Activated T-helper 17 cell treated with anti-CD3 and anti-CD28 coated beads, Interleukin-2, amount 50 U/mL, for 72 hours (primary cell): ENCODE measurements at regions not wholly inside any gene's neighbourhood (a gene's known extent, or its start where the extent isn't known, plus 50 kb on each side); places are given as distances from the start of the nearest gene placed in this dataset.

ENCODE experiments used
- ATAC-seq: fragments of 150-1000 bp; cut with Tn5 transposase; replicated peaks from 2 replicates; pipeline ENCODE4 v1.10.0; 2021; ENCODE audit warnings: mild to moderate bottlenecking, moderate library complexity
- H3K27ac Mint-ChIP-seq: one replicate; pipeline ENCODE4 v1.8.0; 2022; ENCODE audit warnings: mixed read lengths
- H3K27me3 Mint-ChIP-seq: one replicate; pipeline ENCODE4 v1.8.0; 2022; ENCODE audit warnings: mixed read lengths
- H3K36me3 Mint-ChIP-seq: one replicate; pipeline ENCODE4 v1.8.0; 2022; ENCODE audit warnings: low read depth, mild to moderate bottlenecking, mixed read lengths
- H3K4me1 Mint-ChIP-seq: one replicate; pipeline ENCODE4 v1.8.0; 2022; ENCODE audit warnings: mixed read lengths
- H3K4me3 Mint-ChIP-seq: one replicate; pipeline ENCODE4 v1.8.0; 2022; ENCODE audit warnings: mild to moderate bottlenecking, mixed read lengths
- H3K9me3 Mint-ChIP-seq: one replicate; pipeline ENCODE4 v1.8.0; 2022; ENCODE audit warnings: mixed read lengths

DNA sequence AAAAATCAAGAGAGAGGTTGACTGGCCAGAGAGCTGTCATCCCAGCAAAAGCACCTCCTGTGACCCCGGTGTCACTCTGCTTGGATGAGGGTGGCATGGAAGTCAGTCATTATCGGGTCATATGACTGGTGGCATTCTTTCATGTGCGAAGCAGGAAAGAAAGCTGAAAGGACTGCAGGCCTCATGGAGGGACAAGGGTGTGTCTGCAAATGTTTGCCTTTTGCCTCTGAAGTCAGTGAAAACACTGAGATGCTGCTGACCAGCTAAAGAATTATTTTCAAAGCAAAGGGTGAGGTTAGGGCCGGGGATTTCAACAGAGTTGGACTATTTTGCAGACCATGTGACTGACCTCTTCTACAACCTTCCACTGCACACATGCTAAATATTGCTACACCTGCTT lies 298.3 kb downstream of the CSNK1G3 start:
- H3K4me1 Mint-ChIP-seq, result no peaks in the 10 kb centered on the region
- no peak for ATAC-seq
- H3K27ac Mint-ChIP-seq, result no peak overlapping the region
- H3K27me3 Mint-ChIP-seq, result no peaks in the 10 kb centered on the region
- H3K36me3 Mint-ChIP-seq, result no peaks in the 10 kb centered on the region
- H3K9me3 Mint-ChIP-seq, result no peaks in the 10 kb centered on the region
- H3K4me3 Mint-ChIP-seq, result no peak overlapping the region

GRCh38 chr5:123809594-123810221 lies 297.7 kb downstream of the CSNK1G3 start:
- no peak overlapping the region for H3K4me3 Mint-ChIP-seq
- no peaks in the 10 kb centered on the region for H3K4me1 Mint-ChIP-seq
- H3K27me3 Mint-ChIP-seq, result no peaks in the 10 kb centered on the region
- no peak overlapping the region for H3K27ac Mint-ChIP-seq
- no peaks in the 10 kb centered on the region for H3K36me3 Mint-ChIP-seq
- no peaks in the 10 kb centered on the region for H3K9me3 Mint-ChIP-seq
- ATAC-seq, result no peak

- Mint-ChIP-seq H3K27ac (no peak overlapping the region), H3K27me3 (no peaks in the 10 kb centered on the region), H3K9me3 (no peaks in the 10 kb centered on the region), H3K4me1 (no peaks in the 10 kb centered on the region), H3K36me3 (no peaks in the 10 kb centered on the region), H3K4me3 (no peak overlapping the region)
- ATAC-seq, result no peak
Observed at GRCh38 chr5:123808461-123809380, 296.7 kb downstream of the CSNK1G3 start.

GRCh38 chr5:123807177-123807945 lies 295.4 kb downstream of the CSNK1G3 start:
- H3K27me3 Mint-ChIP-seq, result no peaks in the 10 kb centered on the region
- no peaks in the 10 kb centered on the region for H3K36me3 Mint-ChIP-seq
- H3K9me3 Mint-ChIP-seq, result no peaks in the 10 kb centered on the region
- no peak overlapping the region for H3K27ac Mint-ChIP-seq
- ATAC-seq, result no peak
- H3K4me3 Mint-ChIP-seq, result no peak overlapping the region
- no peaks in the 10 kb centered on the region for H3K4me1 Mint-ChIP-seq

DNA sequence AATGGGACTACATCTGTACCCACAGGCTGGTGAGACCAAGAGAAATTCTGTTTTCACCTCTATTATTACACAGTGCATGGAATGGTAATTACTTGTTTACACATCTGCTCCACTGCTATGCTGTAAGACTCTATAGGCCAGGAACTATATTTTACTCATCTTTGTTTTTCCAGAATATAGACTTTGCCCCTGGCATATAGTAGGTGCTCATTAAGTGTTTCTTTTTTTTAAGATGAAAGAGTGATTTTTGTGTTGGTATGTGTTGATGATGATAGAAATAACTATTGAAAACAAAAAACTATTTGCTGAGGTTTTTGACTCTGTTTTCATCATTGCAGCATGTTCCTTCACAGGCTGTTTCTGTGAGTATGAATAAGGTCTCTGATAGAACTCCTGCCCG lies 294.7 kb downstream of the CSNK1G3 start:
- H3K27ac Mint-ChIP-seq, result no peak overlapping the region

GRCh38 chr5:123805300-123805699 lies 293.3 kb downstream of the CSNK1G3 start:
- Mint-ChIP-seq H3K9me3 (no peaks in the 10 kb centered on the region), H3K27me3 (no peaks in the 10 kb centered on the region), H3K4me3 (no peak overlapping the region), H3K36me3 (no peaks in the 10 kb centered on the region), H3K4me1 (no peaks in the 10 kb centered on the region), H3K27ac (no peak overlapping the region)
- no peak for ATAC-seq

More for the DNA sequence above, 294.7 kb downstream of the CSNK1G3 start:
- Mint-ChIP-seq H3K36me3 (no peaks in the 10 kb centered on the region), H3K4me3 (no peak overlapping the region), H3K4me1 (no peaks in the 10 kb centered on the region), H3K27me3 (no peaks in the 10 kb centered on the region), H3K9me3 (no peaks in the 10 kb centered on the region)
- ATAC-seq, result no peak

DNA sequence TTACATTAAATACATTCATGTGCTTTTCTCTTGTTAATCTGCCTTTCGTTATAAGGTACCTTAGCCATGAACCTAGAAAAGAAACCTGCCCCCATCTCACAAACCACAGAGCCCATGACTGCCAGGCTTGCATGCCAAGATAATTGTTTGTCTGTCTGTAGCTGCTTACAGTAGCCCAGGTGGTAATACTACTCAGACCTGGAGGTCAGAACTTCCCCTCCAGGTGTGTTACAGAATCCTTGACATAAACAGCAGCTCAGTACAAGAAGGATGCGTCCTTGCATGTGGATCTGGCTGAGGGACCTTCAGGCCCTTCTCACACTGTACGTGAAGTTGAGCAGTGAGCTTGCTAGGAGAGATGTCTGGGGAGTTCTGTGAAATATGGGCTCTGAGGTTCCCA lies 291.4 kb downstream of the CSNK1G3 start:
- Mint-ChIP-seq H3K9me3 (no peaks in the 10 kb centered on the region), H3K4me3 (no peak overlapping the region), H3K4me1 (no peaks in the 10 kb centered on the region), H3K27ac (no peak overlapping the region), H3K36me3 (no peaks in the 10 kb centered on the region), H3K27me3 (no peaks in the 10 kb centered on the region)
- ATAC-seq, result no peak

DNA sequence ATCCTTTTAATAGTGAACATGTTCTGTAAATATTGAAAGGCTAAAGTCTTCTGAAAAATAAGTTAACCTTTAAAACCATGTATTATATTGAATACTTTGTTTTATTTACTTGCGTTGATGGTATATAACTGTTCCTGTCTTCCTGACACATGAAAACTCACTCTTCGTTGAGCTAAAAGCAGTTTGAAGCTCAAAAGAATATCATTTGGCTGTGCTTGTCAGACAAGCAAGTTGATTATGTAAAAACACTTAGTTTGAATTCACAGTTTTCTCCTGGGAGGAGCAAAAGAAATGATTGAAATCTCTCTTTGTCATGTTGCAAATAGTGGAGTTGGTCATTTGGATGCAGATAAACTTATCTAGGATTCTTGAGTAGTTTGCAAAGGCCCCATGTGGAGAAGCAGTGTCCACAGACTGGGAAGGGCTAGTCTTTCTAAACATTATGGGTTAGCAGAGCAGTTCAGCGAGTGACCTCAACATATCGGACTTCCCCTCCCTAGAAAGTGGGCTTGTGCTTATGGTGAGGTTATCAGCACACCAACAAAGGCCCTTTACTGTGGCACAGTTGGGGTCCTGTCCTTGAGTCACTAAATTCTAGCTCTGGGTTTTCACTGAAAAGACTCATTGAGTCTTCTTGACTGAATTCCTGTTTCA lies 290.4 kb downstream of the CSNK1G3 start:
- Mint-ChIP-seq H3K27ac (no peak overlapping the region), H3K36me3 (no peaks in the 10 kb centered on the region), H3K4me3 (no peak overlapping the region), H3K27me3 (no peaks in the 10 kb centered on the region), H3K4me1 (no peaks in the 10 kb centered on the region), H3K9me3 (no peaks in the 10 kb centered on the region)
- no peak for ATAC-seq

- no peaks in the 10 kb centered on the region for H3K27me3 Mint-ChIP-seq
- no peak overlapping the region for H3K4me3 Mint-ChIP-seq
- no peak for ATAC-seq
- no peaks in the 10 kb centered on the region for H3K4me1 Mint-ChIP-seq
- H3K36me3 Mint-ChIP-seq, result no peaks in the 10 kb centered on the region
- no peak overlapping the region for H3K27ac Mint-ChIP-seq
- no peaks in the 10 kb centered on the region for H3K9me3 Mint-ChIP-seq
Observed at GRCh38 chr5:123800640-123801039, 288.7 kb downstream of the CSNK1G3 start.

- H3K36me3 Mint-ChIP-seq, result no peaks in the 10 kb centered on the region
- no peaks in the 10 kb centered on the region for H3K27me3 Mint-ChIP-seq
- no peaks in the 10 kb centered on the region for H3K4me1 Mint-ChIP-seq
- H3K4me3 Mint-ChIP-seq, result no peak overlapping the region
- ATAC-seq, result no peak
- H3K27ac Mint-ChIP-seq, result no peak overlapping the region
- H3K9me3 Mint-ChIP-seq, result no peaks in the 10 kb centered on the region
Observed at GRCh38 chr5:123795688-123796087, 283.7 kb downstream of the CSNK1G3 start.

DNA sequence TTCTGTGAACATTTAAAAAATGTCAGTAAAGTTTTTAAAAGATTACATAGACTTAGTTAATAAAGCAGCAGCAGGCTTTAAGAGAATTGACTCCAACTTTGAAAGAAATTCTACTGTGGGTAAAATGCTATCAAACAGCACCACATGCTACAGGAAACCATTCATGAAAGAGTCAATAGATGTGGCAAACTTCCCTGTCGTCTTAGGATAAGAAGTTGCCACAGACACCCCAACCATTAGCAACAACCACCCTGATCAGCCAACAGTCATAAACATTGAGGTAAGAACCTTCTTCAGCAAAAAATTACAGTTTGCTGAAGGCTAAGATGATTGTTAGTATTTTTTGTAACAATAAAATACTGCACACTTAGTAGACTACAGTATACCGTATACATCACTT lies 278.2 kb downstream of the CSNK1G3 start:
- H3K4me1 Mint-ChIP-seq, result no peaks in the 10 kb centered on the region
- ATAC-seq, result no peak
- H3K9me3 Mint-ChIP-seq, result peaks cover 8% of the 10 kb centered on the region
- H3K4me3 Mint-ChIP-seq, result no peak overlapping the region
- no peaks in the 10 kb centered on the region for H3K27me3 Mint-ChIP-seq
- H3K36me3 Mint-ChIP-seq, result no peaks in the 10 kb centered on the region
- H3K27ac Mint-ChIP-seq, result no peak overlapping the region

DNA sequence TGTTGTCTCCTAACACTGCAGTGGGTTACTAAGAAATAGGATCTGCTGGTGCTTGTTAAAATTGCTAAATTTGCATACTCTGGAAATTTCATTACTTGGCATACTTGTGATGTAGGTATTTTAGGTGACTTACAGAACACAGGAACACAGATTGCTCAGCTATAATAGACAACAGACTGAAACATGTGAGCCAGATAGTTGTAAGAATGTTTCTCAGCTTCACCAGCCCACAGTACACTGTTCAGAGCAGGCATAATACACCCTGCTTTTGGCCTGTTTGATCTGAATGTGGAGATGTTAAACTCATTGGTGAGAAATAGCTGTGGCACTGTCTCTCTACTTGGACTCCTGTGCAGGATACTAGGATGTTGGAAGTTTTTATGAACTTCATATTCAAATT lies 275.7 kb downstream of the CSNK1G3 start:
- H3K9me3 Mint-ChIP-seq, result peaks cover 8% of the 10 kb centered on the region

GRCh38 chr5:123787136-123787535 lies 275.2 kb downstream of the CSNK1G3 start:
- no peaks in the 10 kb centered on the region for H3K36me3 Mint-ChIP-seq

More for the DNA sequence above, 275.7 kb downstream of the CSNK1G3 start:
- no peak overlapping the region for H3K27ac Mint-ChIP-seq
- no peak overlapping the region for H3K4me3 Mint-ChIP-seq
- no peak for ATAC-seq
- H3K27me3 Mint-ChIP-seq, result no peaks in the 10 kb centered on the region
- H3K36me3 Mint-ChIP-seq, result no peaks in the 10 kb centered on the region
- no peaks in the 10 kb centered on the region for H3K4me1 Mint-ChIP-seq

DNA sequence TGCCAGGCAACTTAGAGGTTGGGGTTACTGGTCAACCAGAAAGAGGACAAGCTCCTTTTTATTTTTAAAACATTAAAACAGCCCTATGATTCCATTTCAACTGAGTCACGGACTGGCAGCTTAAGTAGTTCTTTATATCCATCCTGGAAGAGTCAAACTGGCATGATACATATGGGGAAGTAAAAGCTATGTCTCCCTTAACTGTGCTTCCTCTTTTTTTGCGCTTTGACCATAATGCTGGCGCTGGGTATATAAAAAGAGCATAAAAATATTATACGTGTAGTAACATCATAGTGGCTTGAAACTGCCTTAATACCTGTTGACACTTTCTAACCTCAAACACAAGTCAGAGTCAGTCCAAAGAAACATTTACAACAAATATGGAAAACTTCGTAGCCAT lies 274.4 kb downstream of the CSNK1G3 start:
- H3K27me3 Mint-ChIP-seq, result no peaks in the 10 kb centered on the region
- H3K9me3 Mint-ChIP-seq, result peaks cover 8% of the 10 kb centered on the region
- H3K4me3 Mint-ChIP-seq, result no peak overlapping the region
- no peak overlapping the region for H3K27ac Mint-ChIP-seq
- H3K4me1 Mint-ChIP-seq, result no peaks in the 10 kb centered on the region
- ATAC-seq, result no peak
- no peaks in the 10 kb centered on the region for H3K36me3 Mint-ChIP-seq

More at GRCh38 chr5:123787136-123787535, 275.2 kb downstream of the CSNK1G3 start:
- Mint-ChIP-seq H3K4me1 (no peaks in the 10 kb centered on the region), H3K27me3 (no peaks in the 10 kb centered on the region), H3K4me3 (no peak overlapping the region), H3K27ac (no peak overlapping the region), H3K9me3 (peaks cover 8% of the 10 kb centered on the region)
- ATAC-seq, result no peak
